GM21528 (cell line): ENCODE measurements at regions not wholly inside any gene's neighbourhood (a gene's known extent, or its start where the extent isn't known, plus 50 kb on each side); places are given as distances from the start of the nearest gene placed in this dataset.

Experiments
- ATAC-seq: cut with Tn5 transposase; IDR thresholded peaks from one replicate; pipeline ENCODE4 v1.9.1; 2021; ENCODE audit warnings: mild to moderate bottlenecking, moderate library complexity; ENCODE audit not compliant: unreplicated experiment, low FRiP score

DNA sequence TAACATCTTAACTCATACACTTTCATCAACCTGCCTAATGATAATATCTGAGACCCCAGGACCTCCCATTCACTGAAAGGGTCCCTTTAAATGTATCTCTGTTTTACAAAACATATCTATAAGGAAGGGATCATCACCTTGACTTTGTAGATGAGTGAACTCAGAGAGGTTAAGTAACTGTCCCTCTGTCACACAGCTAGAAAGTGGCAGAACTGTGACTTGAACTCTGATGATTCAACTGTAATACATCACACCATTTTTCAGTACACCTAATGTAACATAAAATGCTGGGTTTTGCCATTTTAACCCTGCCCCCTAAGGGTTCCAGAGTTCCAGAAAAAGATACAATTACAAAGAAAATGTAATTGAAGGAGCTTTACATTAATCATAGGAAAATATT, 234.6 kb downstream of the ZEB2 start:
- ATAC-seq = no peak

DNA sequence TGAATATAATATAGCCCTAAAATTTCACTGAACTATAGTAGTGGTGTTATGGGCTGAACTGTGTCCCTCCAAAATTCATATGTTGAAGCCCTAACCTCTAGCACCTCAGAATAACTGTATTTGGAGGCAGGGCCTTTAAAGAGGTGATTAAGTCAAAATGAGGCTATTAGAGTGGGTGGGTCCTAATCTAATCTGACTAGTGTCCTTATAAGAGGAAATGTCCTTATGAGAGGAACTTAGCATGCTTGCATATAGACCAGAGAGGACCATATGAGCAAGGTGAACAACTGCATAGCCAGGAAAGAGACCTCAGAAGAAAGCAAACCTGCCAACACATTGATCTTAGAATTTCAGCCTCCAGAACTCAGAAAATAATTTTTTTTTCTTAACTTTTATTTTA, 238.4 kb downstream of the ZEB2 start:
- ATAC-seq = no peak

DNA sequence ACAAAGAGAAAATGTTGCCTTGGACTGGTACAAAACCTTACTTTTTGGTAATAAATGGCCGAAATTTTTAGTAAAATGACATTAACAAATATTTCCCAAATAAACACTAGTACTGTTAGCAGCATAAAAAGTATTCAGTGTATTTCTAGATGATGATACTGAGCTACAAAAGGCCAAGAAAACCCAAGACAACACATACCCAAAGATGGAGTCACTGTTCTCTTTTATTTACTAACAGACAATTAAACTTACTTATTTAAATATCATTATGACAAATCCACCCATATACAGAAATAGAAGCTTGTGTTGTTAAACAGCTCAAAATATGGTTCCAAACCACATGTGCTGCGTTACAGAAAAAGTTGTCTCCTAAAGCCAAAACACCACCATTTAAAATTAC, 239.9 kb downstream of the ZEB2 start:
- no peak for ATAC-seq

DNA sequence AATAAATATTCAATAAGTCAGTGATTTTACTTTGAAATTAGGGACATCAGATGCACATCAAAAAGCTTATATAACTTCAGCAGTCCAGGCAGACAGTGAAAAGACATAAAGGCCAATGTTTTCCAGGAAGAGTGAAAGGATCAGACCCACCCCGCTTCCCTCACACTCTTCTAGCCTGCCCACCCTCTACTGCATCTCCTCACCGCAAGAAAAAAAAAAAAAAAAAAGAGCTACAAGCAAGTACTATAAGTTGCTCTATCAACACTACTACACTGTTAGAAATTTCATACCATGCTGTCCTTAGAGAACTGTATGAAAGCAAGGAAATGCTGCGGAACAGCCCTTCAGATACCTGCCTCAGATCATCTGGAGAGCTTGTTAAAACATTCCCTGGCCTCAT, 240.8 kb downstream of the ZEB2 start:
- ATAC-seq = no peak

DNA sequence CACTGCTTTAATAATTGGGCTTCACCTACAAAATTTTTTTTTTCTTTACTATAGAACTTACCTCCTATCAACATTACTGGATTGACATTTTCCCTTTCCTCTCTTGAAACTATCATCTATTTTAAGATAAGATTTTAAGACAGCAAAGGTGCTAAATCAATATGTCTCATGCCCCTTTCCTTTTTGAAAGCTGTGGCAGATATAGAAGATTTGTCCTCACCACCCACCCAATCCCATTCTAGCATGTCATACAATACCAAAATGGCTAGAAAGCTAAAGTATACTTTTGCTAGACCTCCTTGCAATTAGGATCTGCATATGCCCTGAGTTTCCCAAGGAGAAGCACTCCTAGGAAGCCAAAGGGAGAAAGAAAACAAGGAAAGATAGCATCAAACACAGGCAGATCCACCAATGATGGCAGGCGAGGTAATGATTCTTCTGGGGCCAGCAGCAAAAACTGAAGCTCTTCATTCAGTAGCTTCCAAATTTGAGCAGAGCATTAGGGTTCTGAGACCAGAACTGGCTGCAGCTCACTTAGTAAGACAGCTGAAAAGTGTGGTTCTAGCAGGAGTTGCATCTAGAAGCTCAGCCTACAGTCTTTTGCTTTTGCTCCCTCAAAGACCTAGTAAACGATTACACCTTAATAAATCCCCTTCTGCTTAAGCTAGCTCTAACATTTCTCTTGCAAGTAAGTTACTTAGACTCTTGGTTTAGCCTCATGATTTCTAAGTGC, 242.1 kb downstream of the ZEB2 start:
- ATAC-seq = no peak

DNA sequence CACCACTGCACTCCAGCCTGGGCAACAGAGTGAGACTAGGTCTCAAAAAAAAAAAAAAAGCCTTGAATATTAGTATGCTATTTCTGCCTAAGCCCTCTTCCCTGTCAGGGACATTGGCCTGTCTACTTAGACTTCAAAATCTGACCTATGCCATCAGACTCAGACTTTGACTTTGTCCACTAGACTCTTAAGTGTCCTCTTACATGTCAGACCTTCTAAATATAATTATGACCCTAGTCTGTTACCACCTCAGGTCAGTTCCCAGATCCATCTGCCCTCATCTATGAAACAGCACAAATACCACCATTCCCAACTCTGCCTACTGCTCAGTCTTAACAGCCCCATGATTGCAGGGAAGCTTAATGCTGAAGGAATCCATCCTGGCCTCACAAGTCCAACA, 244.6 kb downstream of the ZEB2 start:
- no peak for ATAC-seq

DNA sequence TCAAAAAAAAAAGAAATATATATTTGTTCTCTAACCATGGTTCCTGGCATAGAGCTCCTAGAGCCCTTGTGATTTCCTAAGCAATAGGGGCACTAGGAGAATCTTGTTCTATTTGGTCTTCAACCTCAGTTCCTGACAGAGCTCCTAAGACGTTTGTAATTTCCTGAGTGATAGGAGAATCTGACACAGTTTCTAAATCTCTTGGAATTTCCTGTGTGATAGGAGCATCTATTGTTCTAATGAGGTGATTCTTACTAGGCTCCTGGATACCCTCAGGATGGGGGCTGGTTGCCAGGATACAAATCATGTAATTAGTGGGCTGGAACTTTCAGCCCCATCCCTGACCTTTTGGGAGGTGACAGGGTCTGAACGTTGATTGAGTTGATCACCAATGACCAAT, 245.8 kb downstream of the ZEB2 start:
- ATAC-seq = no peak

DNA sequence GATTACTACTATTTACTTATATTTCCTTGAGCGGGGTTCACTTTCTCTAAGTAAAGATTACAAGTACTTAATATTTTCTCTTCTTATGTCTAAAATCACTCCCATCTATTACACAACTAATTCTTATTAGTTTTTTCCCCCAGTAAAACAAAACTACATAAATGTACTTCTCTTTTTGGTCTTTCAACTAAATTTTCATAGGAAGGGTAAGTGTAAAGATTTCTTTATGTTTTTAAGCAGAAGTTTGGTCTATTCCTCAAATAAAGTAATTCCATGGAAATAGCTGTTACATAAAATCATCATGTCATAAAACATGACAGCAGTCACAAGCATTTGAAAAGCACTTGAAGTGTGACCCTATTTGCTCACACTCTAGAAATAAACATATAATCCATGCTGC, 249.0 kb downstream of the ZEB2 start:
- ATAC-seq = no peak

DNA sequence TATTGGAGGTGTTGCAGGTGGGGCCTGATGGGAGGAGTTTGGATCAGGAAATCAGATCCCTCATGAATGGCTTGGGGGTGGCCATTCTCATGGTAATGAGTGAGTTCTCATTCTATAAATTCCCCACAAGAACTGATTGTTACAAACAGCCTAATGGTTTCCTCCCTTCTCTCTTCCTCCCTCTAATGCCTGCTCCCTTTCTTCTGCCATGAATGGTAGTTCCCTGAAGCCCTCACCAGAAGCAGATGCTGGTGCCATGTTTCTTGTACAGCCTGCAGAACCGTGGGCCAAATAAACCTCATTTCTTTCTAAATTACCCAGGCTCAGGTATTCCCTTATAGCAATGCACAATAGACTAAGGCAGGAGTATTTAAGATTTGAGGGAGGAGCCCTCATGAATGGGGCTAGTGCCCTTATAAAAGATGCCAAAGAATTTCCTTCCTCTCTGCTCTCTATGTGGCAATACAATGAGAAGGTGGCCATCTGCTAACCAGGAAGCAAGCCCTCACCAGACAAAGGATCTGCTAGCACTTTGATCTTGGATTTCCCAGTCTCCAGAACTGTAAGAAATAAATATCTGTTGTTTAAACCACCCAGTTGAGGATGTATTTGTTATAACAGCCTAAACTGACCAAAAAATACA, 251.8 kb downstream of the ZEB2 start:
- no peak for ATAC-seq

GRCh38 chr2:144267239-144267638, 252.7 kb downstream of the ZEB2 start:
- ATAC-seq = no peak

- no peak for ATAC-seq
Observed at GRCh38 chr2:144265654-144266053, 254.3 kb downstream of the ZEB2 start.

GRCh38 chr2:144261966-144262365, 258.0 kb downstream of the ZEB2 start:
- no peak for ATAC-seq

DNA sequence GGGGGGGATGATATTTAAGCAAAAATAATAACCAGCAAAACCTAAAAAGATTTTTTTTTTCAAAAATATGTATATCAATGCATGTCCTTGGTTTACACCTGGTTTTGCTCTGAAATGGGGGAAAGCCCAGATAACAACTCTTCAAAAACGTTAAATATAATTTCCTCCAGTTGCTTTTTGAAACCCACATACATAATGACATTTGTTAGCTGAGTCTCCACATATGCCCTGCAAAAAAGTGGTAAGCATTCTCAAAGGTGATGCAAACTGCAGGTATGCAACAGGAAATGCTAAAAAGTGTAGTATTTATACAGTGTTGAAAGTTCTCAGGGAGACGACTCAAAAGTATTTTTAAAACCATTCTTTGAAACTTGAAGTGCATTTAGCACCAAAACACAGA, 258.6 kb downstream of the ZEB2 start:
- ATAC-seq = no peak

GRCh38 chr2:144259332-144259731, 260.6 kb downstream of the ZEB2 start:
- ATAC-seq = no peak

- ATAC-seq = no peak
Observed at GRCh38 chr2:144258154-144258553, 261.8 kb downstream of the ZEB2 start.

GRCh38 chr2:144256996-144257707, 262.8 kb downstream of the ZEB2 start:
- ATAC-seq = no peak

DNA sequence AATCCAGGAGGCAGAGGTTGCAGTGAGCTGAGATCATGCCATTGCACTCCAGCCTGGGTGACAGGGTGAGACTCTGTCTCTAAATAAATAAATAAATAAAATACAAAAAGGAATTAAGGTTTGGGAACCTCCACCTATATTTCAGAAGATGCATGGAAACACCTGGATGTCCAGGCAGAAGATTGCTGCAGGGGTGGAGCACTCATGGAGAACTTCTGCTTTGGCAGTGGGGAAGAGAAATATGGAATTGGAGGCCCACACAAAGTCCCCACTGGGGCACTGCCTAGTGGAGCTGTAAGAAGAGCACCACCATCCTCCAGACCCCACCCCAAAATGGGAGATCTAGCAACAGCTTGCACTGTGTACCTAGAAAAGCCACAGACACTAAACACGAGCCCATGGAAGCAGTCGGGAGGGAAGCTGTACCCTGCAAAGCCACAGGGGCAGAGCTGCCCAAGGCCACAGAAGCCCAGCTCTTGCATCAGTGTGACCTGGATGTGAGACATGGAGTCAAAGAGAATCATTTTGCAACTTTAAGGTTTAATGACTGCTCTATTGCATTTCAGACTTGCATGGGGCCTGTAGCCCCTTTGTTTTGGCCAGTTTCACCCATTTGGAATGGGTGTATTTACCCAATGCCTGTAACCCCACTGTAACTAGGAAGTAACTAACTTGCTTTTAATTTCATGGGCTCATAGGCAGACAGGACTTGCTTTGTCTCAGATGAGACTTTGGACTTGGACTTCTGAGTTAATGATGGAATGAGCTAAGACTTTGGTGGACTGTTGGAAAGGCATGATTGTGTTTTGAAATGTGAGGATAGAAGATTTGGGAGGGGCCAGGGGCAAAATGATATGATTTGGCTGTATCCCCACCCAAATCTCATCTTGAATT, 265.3 kb downstream of the ZEB2 start:
- no peak for ATAC-seq

DNA sequence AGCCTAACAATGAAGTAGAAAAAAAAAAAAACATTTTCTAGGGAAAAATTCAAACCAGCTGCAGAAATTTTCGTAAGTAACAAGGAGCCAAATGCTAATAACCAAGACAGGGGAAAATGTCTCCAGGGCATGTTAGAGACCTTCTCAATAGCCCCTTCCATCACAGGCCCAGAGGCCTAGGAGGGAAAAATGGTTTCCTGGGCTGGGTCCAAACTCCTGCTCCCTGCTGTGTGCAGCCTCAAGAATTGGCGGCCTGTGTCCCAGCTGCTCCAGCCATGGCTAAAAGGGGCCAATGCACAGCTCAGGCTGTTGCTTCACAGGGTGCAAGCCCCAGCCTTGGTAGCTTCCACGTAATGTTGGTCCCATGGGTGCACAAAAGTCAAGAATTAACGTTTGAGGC, 266.2 kb downstream of the ZEB2 start:
- no peak for ATAC-seq

- ATAC-seq = no peak
Observed at GRCh38 chr2:144252694-144253093, 267.2 kb downstream of the ZEB2 start.

DNA sequence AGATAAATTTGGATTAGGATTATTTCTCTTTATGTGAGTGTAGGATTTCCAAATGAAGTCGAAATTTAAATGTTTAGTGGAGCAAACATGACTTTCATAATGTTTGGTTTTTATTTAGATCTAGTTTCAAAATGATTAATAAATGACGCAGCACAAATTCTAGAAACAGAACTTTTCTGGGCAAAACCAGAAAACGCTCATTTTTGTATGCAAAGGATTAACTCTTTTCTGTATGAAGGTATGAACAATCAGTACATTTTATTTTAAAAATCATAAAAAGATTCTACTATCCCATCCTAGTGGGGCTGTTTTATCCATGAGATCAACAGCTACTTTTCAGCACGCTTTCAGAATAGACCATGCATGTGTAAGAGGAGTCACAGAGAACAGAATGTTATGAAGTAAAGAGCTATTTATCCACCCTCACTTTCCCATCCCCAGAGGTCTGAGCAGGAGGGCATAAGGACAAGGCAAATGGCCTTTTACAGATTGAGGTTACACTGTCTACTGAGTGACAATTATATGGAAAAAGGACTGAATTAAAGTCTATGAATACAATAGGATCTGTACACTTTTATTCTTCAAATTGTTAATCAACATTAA, 270.8 kb downstream of the ZEB2 start:
- no peak for ATAC-seq
